Testis (tissue), 2 donors: ENCODE measurements at regions not wholly inside any gene's neighbourhood (a gene's known extent, or its start where the extent isn't known, plus 50 kb on each side); places are given as distances from the start of the nearest gene placed in this dataset.

ENCODE experiments used
- POLR2A ChIP-seq: fragments of 450-650 bp; IDR thresholded peaks from one replicate; pipeline ENCODE4 v1.6.1; 2017; ENCODE audit warnings: antibody characterized with exemption, mild to moderate bottlenecking, moderate library complexity
- TF ChIP-seq, protein P1 (sequence below), 3 experiments: fragments of 450-650 bp in 2 of 3; fragments of 200-600 bp in 1 of 3; sonication (generic) in 1 of 3; IDR thresholded peaks; one replicate each; pipeline ENCODE4 v1.5.1; 2016 to 2019; ENCODE audit warnings: antibody characterized with exemption in 3 of 3, mild to moderate bottlenecking in 2 of 3, moderate library complexity in 1 of 3

DNA sequence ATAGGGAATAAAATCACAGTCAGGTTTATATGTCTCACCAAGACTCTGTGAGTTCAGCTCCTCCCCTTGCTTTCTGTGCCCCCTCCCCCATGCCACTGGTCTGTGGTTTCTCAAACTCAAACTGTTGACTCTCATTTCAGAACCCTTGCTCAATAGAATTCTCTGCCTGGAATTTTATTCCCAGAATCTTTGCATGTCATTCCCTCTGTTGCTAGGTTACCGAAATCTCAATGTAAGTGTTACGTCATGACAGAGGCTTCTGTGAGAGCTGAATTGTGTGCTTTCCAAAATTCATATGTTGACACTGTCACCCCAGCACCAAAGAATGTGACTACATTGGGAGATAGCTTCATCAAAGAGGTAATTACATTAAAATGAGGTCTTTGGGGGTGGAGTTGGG is 1938.8 kb downstream of the TP53TG3F start:
- TF ChIP-seq, protein P1, sequence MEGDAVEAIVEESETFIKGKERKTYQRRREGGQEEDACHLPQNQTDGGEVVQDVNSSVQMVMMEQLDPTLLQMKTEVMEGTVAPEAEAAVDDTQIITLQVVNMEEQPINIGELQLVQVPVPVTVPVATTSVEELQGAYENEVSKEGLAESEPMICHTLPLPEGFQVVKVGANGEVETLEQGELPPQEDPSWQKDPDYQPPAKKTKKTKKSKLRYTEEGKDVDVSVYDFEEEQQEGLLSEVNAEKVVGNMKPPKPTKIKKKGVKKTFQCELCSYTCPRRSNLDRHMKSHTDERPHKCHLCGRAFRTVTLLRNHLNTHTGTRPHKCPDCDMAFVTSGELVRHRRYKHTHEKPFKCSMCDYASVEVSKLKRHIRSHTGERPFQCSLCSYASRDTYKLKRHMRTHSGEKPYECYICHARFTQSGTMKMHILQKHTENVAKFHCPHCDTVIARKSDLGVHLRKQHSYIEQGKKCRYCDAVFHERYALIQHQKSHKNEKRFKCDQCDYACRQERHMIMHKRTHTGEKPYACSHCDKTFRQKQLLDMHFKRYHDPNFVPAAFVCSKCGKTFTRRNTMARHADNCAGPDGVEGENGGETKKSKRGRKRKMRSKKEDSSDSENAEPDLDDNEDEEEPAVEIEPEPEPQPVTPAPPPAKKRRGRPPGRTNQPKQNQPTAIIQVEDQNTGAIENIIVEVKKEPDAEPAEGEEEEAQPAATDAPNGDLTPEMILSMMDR (IDR thresholded peaks at IDR 0.05): no peak
- TF ChIP-seq POLR2A: no peak
